Mesenchymal stem cell (in vitro differentiated cells and primary cell): ENCODE measurements at regions not wholly inside any gene's neighbourhood (a gene's known extent, or its start where the extent isn't known, plus 50 kb on each side); places are given as distances from the start of the nearest gene placed in this dataset.
A peak's percentile ranks its signal among the peaks of the same experiment; 100 is the strongest.

Experiments used
- DNase-seq: peaks from one replicate; pipeline ENCODE4 v3.0.0-alpha.2; 2013
- H2AFZ ChIP-seq: one replicate; pipeline ENCODE4 v1.6.1; 2013; ENCODE audit warnings: low read depth, mild to moderate bottlenecking, control low read depth, inconsistent platforms, low read length, moderate library complexity
- H2AK5ac ChIP-seq: 2 replicates; pipeline ENCODE4 v1.6.1; 2013; ENCODE audit warnings: low read length, moderate library complexity, mild to moderate bottlenecking, inconsistent platforms; ENCODE audit not compliant: severe bottlenecking
- H2BK120ac ChIP-seq: one replicate; pipeline ENCODE4 v1.6.1; 2013; ENCODE audit warnings: low read depth, mild to moderate bottlenecking, inconsistent platforms, low read length, moderate library complexity
- H2BK12ac ChIP-seq, 2 experiments: one replicate each; pipeline ENCODE4 v1.6.1; 2013; ENCODE audit warnings: inconsistent platforms in 2 of 2, low read length in 2 of 2, mild to moderate bottlenecking in 2 of 2, moderate library complexity in 2 of 2, control low read depth in 1 of 2
- H2BK15ac ChIP-seq: one replicate; pipeline ENCODE4 v1.6.1; 2013; ENCODE audit warnings: mild to moderate bottlenecking, low read depth, inconsistent platforms; ENCODE audit not compliant: poor library complexity, severe bottlenecking
- H2BK5ac ChIP-seq: 2 replicates; pipeline ENCODE4 v1.6.1; 2013; ENCODE audit warnings: low read depth, mild to moderate bottlenecking, low read length, control low read depth, inconsistent platforms; ENCODE audit not compliant: poor library complexity, severe bottlenecking
- H3K14ac ChIP-seq, 2 experiments: one replicate each; pipeline ENCODE4 v1.6.1; 2013; ENCODE audit warnings: inconsistent platforms in 2 of 2, low read length in 2 of 2, control low read depth in 1 of 2, mild to moderate bottlenecking in 1 of 2, moderate library complexity in 1 of 2
- H3K18ac ChIP-seq, 2 experiments: one replicate each; pipeline ENCODE4 v1.6.1; 2013; ENCODE audit warnings: inconsistent platforms in 2 of 2, low read length in 2 of 2, control low read depth in 1 of 2, low read depth in 1 of 2, mild to moderate bottlenecking in 1 of 2
- H3K23ac ChIP-seq, 2 experiments: one replicate each; pipeline ENCODE4 v1.6.1; 2013; ENCODE audit warnings: inconsistent platforms in 2 of 2, low read length in 2 of 2, mild to moderate bottlenecking in 2 of 2, moderate library complexity in 2 of 2, control low read depth in 1 of 2
- H3K27ac ChIP-seq: 2 replicates; pipeline ENCODE4 v1.5.1; 2013; ENCODE audit warnings: mild to moderate bottlenecking, moderate library complexity, low read length, control low read depth, inconsistent platforms; ENCODE audit not compliant: poor library complexity, severe bottlenecking
- H3K27me3 ChIP-seq, 2 experiments: 2 replicates each; pipeline versions ENCODE4 v1.6.1 to v1.7.0; 2013; ENCODE audit warnings: low read length in 2 of 2, mild to moderate bottlenecking in 2 of 2, moderate library complexity in 2 of 2, control low read depth in 1 of 2, inconsistent platforms in 1 of 2; ENCODE audit not compliant: control insufficient read depth in 1 of 2, insufficient read depth in 1 of 2
- H3K36me3 ChIP-seq, 2 experiments: 2 replicates each; pipeline versions ENCODE4 v1.6.1 to v1.7.0; 2013; ENCODE audit warnings: low read length in 2 of 2, control low read depth in 1 of 2, inconsistent platforms in 1 of 2, low read depth in 1 of 2, mild to moderate bottlenecking in 1 of 2; ENCODE audit not compliant: insufficient read depth in 2 of 2, control insufficient read depth in 1 of 2
- H3K4ac ChIP-seq, 2 experiments: one replicate each; pipeline ENCODE4 v1.6.1; 2013; ENCODE audit warnings: inconsistent platforms in 2 of 2, low read length in 2 of 2, mild to moderate bottlenecking in 2 of 2, moderate library complexity in 2 of 2, control low read depth in 1 of 2, low read depth in 1 of 2
- H3K4me1 ChIP-seq: 2 replicates; pipeline ENCODE4 v1.6.1; 2013; ENCODE audit warnings: low read depth, low read length, control low read depth; ENCODE audit not compliant: control insufficient read depth, insufficient read depth
- H3K4me2 ChIP-seq: 2 replicates; pipeline ENCODE4 v1.6.1; 2013; ENCODE audit warnings: low read length, mild to moderate bottlenecking, inconsistent platforms; ENCODE audit not compliant: poor library complexity, severe bottlenecking
- H3K4me3 ChIP-seq, 2 experiments: 2 replicates each; pipeline versions ENCODE4 v1.5.1 to v1.7.0; 2013; ENCODE audit warnings: low read length in 2 of 2, mild to moderate bottlenecking in 2 of 2, control low read depth in 1 of 2, low read depth in 1 of 2; ENCODE audit not compliant: insufficient read depth in 1 of 2
- H3K79me1 ChIP-seq: replicated peaks from 2 replicates; pipeline ENCODE4 v1.6.1; 2013; ENCODE audit warnings: mild to moderate bottlenecking, control low read depth, low read length, inconsistent platforms; ENCODE audit not compliant: poor library complexity, severe bottlenecking
- H3K9ac ChIP-seq: 2 replicates; pipeline ENCODE4 v1.7.0; 2013; ENCODE audit warnings: mild to moderate bottlenecking, low read length, moderate library complexity
- H3K9me3 ChIP-seq: 2 replicates; pipeline ENCODE4 v1.7.0; 2013; ENCODE audit warnings: mild to moderate bottlenecking, low read length; ENCODE audit not compliant: control insufficient read depth
- H4K8ac ChIP-seq: one replicate; pipeline ENCODE4 v1.6.1; 2013; ENCODE audit warnings: inconsistent platforms, mild to moderate bottlenecking, low read length, moderate library complexity
- H4K91ac ChIP-seq: one replicate; pipeline ENCODE4 v1.6.1; 2013; ENCODE audit warnings: mild to moderate bottlenecking, low read length, inconsistent platforms
- WGBS: methylation state at CpG from one replicate; pipeline ENCODE4 v1.1.7; 2013; ENCODE audit warnings: mixed read lengths; 5-methylcytosine and 5-hydroxymethylcytosine counted together

DNA sequence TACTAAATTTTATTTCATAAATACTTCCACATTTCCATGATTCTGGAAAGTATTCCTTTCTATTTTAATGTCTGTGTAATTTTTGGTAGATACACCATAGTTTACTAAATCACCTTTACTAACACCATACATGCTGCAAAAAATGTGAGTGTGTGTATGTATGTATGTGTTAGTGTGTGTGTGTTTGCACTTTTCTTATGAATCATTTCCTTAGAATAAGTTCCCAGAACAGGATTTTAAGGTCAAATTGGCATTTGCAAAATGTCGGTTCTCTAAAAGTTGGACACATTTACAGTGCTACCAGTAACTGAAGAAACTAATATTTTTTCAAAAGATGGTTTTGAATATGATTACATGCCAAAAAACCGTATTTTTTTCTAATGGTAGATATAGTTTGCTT is 137.1 kb downstream of the CYB561 start:
- Histone ChIP-seq H3K36me3 (peaks cover 0 to 11% of the 10 kb centered on the region in 2 experiments), H4K91ac (no peak overlapping the region), H2BK12ac (no peak overlapping the region), H2AK5ac (no peak overlapping the region), H3K4me3 (no peak overlapping the region), H3K27ac (no peak overlapping the region), H3K4me1 (no peaks in the 10 kb centered on the region), H3K9me3 (no peaks in the 10 kb centered on the region), H3K9ac (no peak overlapping the region), H3K18ac (no peak overlapping the region), H2BK5ac (no peak overlapping the region), H3K23ac (no peak overlapping the region), H3K4me2 (no peak overlapping the region), H2AFZ (no peak overlapping the region), H3K4ac (no peak overlapping the region), H2BK15ac (no peak overlapping the region), H4K8ac (no peak overlapping the region), H2BK120ac (no peak overlapping the region), H3K14ac (no peak overlapping the region), H3K27me3 (no peaks in the 10 kb centered on the region), H3K79me1 (peaks cover 24% of the 10 kb centered on the region)
- peak; percentile 21 for DNase-seq
- no CpG with 5 or more reads among the region's 2 CpGs for WGBS

DNA sequence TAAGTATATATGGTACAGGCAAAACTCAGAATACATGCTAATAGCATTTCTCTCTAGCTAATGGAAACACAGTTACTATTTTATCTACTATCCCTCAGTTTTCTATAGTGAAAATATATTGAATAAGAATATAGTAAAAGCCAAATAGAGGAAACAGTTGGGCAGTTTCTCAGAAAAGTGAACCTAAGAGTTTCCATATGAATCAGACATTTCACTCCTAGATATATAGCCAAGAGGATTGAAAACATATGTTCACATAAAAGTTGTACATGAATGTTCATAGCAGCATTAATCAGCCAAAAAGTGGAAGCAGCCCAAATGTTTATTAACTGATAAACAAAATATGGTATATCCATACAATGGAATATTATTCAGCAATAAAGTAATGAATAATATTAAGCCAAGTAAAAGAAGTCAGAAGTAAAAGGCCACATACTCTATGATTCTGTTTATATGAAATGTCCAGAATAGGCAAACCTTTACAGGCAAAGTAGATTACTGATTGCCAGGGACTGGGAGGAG is 134.6 kb downstream of the CYB561 start:
- Histone ChIP-seq H3K4me3 (no peak overlapping the region), H3K14ac (no peak overlapping the region), H3K27ac (no peak overlapping the region)

DNA sequence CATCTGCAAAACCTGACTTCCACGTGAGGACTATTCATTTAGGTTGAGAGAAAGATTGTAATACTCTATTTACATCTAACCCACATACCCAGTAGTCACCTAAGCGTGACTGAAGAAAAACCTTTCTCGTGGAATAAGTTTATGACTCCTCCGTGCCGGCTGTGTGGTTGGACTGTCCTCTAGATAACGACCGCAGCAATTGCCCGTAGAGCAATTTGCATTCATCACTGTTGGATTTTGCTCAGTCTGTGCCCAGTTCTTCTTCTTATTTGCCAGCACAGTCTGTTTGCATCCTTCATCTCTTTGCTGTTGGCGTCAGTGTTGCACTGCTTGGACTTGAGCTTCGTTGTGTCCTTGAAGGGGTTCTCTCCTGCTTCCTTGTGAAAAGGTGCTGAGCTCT is 131.3 kb downstream of the CYB561 start:
- Histone ChIP-seq H2BK15ac (no peak overlapping the region), H3K4me3 (no peak overlapping the region), H3K27me3 (no peaks in the 10 kb centered on the region), H3K9me3 (no peaks in the 10 kb centered on the region), H3K4me2 (no peak overlapping the region), H2AFZ (no peak overlapping the region), H3K27ac (no peak overlapping the region), H3K4me1 (peaks cover 5% of the 10 kb centered on the region), H3K36me3 (peaks cover 9 to 38% of the 10 kb centered on the region in 2 experiments), H3K9ac (no peak overlapping the region), H3K79me1 (peaks cover 15% of the 10 kb centered on the region), H2BK5ac (no peak overlapping the region), H2AK5ac (no peak overlapping the region), H3K4ac (no peak overlapping the region), H2BK12ac (no peak overlapping the region), H4K91ac (no peak overlapping the region), H3K14ac (peak overlapping the region in 1 of 2 experiments; percentile 83), H2BK120ac (no peak overlapping the region), H4K8ac (no peak overlapping the region), H3K23ac (no peak overlapping the region), H3K18ac (no peak overlapping the region)
- 75% methylated on average over 10 of the region's 10 CpGs for WGBS
- no peak for DNase-seq

More for the DNA sequence above, 134.6 kb downstream of the CYB561 start:
- Histone ChIP-seq H3K4ac (no peak overlapping the region), H3K36me3 (peaks cover 3 to 23% of the 10 kb centered on the region in 2 experiments), H3K9ac (no peak overlapping the region), H3K23ac (no peak overlapping the region), H3K4me2 (no peak overlapping the region), H4K8ac (no peak overlapping the region), H2BK120ac (no peak overlapping the region), H3K9me3 (no peaks in the 10 kb centered on the region), H2AK5ac (no peak overlapping the region), H3K4me1 (peaks cover 5% of the 10 kb centered on the region), H3K18ac (no peak overlapping the region), H3K27me3 (no peaks in the 10 kb centered on the region), H2BK12ac (no peak overlapping the region), H2BK5ac (no peak overlapping the region), H2AFZ (no peak overlapping the region), H2BK15ac (no peak overlapping the region), H4K91ac (no peak overlapping the region), H3K79me1 (peaks cover 19% of the 10 kb centered on the region)
- no peak for DNase-seq

DNA sequence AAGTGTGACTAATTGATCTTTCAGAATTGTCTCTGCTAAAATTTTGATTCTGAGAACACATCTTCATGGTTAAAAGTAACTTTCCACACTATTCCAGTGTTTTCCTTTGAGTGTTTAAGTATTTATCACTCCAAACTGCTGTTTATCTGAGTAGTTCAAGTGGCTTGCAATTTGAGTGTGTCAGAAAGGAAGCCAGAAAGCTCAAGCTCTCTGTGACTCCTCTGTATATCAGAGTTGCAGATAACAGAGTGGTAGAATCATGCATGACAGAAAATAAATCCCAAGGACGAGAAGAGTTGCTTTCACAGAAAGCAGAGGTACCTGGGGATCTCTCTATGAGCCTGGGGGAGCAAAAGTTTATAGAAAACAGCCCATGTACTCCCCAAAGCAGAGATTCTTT is 130.0 kb downstream of the CYB561 start:
- no peaks in the 10 kb centered on the region for H3K9me3 ChIP-seq
- H3K27me3 ChIP-seq = no peaks in the 10 kb centered on the region
- no peak overlapping the region for H2BK5ac ChIP-seq
- no peak overlapping the region for H4K91ac ChIP-seq
- no peak overlapping the region for H3K18ac ChIP-seq
- no peak overlapping the region for H3K27ac ChIP-seq
- DNase-seq = peak; percentile 42
- peaks cover 15% of the 10 kb centered on the region for H3K79me1 ChIP-seq
- H2AK5ac ChIP-seq = no peak overlapping the region
- no peak overlapping the region for H2BK120ac ChIP-seq
- H4K8ac ChIP-seq = no peak overlapping the region
- H2BK12ac ChIP-seq = no peak overlapping the region
- no peak overlapping the region for H3K4me2 ChIP-seq
- WGBS = 0% methylated on average over 1 of the region's 1 CpG
- no peak overlapping the region for H3K4me3 ChIP-seq
- H3K14ac ChIP-seq = no peak overlapping the region
- H3K36me3 ChIP-seq = peaks cover 9 to 46% of the 10 kb centered on the region in 2 experiments
- no peak overlapping the region for H3K23ac ChIP-seq
- no peak overlapping the region for H3K4ac ChIP-seq
- H2AFZ ChIP-seq = no peak overlapping the region
- no peak overlapping the region for H2BK15ac ChIP-seq
- H3K4me1 ChIP-seq = peaks cover 5% of the 10 kb centered on the region
- H3K9ac ChIP-seq = no peak overlapping the region
